GM19397 (cell line): ENCODE measurements at regions not wholly inside any gene's neighbourhood (a gene's known extent, or its start where the extent isn't known, plus 50 kb on each side); places are given as distances from the start of the nearest gene placed in this dataset.
"Not testable (repeated sequence)": the region's sequence is repeated elsewhere in the genome, so short reads cannot be mapped to it uniquely, and the experiment has no call there.

ENCODE experiments used
- ATAC-seq: cut with Tn5 transposase; IDR thresholded peaks from one replicate; pipeline ENCODE4 v1.9.1; 2021; ENCODE audit warnings: mild to moderate bottlenecking, moderate library complexity; ENCODE audit not compliant: unreplicated experiment

- not testable (repeated sequence) for ATAC-seq
Observed at GRCh38 chr11:82396639-82397038, 337.0 kb downstream of the FAM181B start.

- ATAC-seq, result no peak
Observed at GRCh38 chr11:82384308-82384707, 349.4 kb downstream of the FAM181B start.

- no peak for ATAC-seq
Observed at GRCh38 chr11:82373781-82374542, 359.7 kb downstream of the FAM181B start.

- ATAC-seq, result no peak
Observed at GRCh38 chr11:82365351-82365750, 368.3 kb downstream of the FAM181B start.

- no peak for ATAC-seq
Observed at GRCh38 chr11:82356316-82356715, 377.3 kb downstream of the FAM181B start.

GRCh38 chr11:82355313-82355823 is 378.3 kb downstream of the FAM181B start:
- no peak for ATAC-seq

GRCh38 chr11:82326853-82327252 is 406.8 kb downstream of the FAM181B start:
- no peak for ATAC-seq

- ATAC-seq, result no peak
Observed at GRCh38 chr11:82321206-82321605, 412.5 kb downstream of the FAM181B start.

GRCh38 chr11:82315093-82315492 is 418.6 kb downstream of the FAM181B start:
- ATAC-seq, result no peak

- ATAC-seq, result no peak
Observed at GRCh38 chr11:82308979-82309378, 424.7 kb downstream of the FAM181B start.

- no peak for ATAC-seq
Observed at GRCh38 chr11:82305123-82305522, 428.5 kb downstream of the FAM181B start.

- ATAC-seq, result no peak
Observed at GRCh38 chr11:82303671-82304070, 430.0 kb downstream of the FAM181B start.

GRCh38 chr11:82288471-82288870 is 445.2 kb downstream of the FAM181B start:
- no peak for ATAC-seq

GRCh38 chr11:82270870-82271269 is 462.8 kb downstream of the FAM181B start:
- no peak for ATAC-seq

- no peak for ATAC-seq
Observed at GRCh38 chr11:82268627-82269026, 465.0 kb downstream of the FAM181B start.

GRCh38 chr11:82267186-82267585 is 466.5 kb downstream of the FAM181B start:
- no peak for ATAC-seq

GRCh38 chr11:82261367-82261766 is 472.3 kb downstream of the FAM181B start:
- ATAC-seq, result no peak

- no peak for ATAC-seq
Observed at GRCh38 chr11:82250047-82250446, 483.6 kb downstream of the FAM181B start.

GRCh38 chr11:82246926-82247325 is 486.7 kb downstream of the FAM181B start:
- ATAC-seq, result no peak

GRCh38 chr11:82239498-82239897 is 494.2 kb downstream of the FAM181B start:
- ATAC-seq, result no peak

GRCh38 chr11:82234256-82234655 is 499.4 kb downstream of the FAM181B start:
- no peak for ATAC-seq

- ATAC-seq, result no peak
Observed at GRCh38 chr11:82233201-82233600, 500.5 kb downstream of the FAM181B start.

GRCh38 chr11:82229341-82229740 is 504.3 kb downstream of the FAM181B start:
- ATAC-seq, result no peak
